H9 (cell line): ENCODE measurements at regions not wholly inside any gene's neighbourhood (a gene's known extent, or its start where the extent isn't known, plus 50 kb on each side); places are given as distances from the start of the nearest gene placed in this dataset.

Experiments
- DNase-seq: peaks from one replicate; pipeline ENCODE4 v3.0.0-alpha.2; 2017
- H2AFZ ChIP-seq: one replicate; pipeline ENCODE4 v1.6.1; 2013; ENCODE audit warnings: mild to moderate bottlenecking, low read length, control low read depth, moderate library complexity
- H2AK5ac ChIP-seq: 2 replicates; pipeline ENCODE4 v1.6.1; 2013; ENCODE audit warnings: low read length, control low read depth, mixed read lengths; ENCODE audit not compliant: insufficient read length
- H2BK120ac ChIP-seq: one replicate; pipeline ENCODE4 v1.6.1; 2013; ENCODE audit warnings: low read depth, mild to moderate bottlenecking, low read length, control low read depth, inconsistent platforms; ENCODE audit not compliant: poor library complexity, severe bottlenecking
- H2BK12ac ChIP-seq: 2 replicates; pipeline ENCODE4 v1.6.1; 2013; ENCODE audit warnings: low read length, control low read depth, mixed read lengths, low read depth; ENCODE audit not compliant: insufficient read length
- H2BK15ac ChIP-seq: 2 replicates; pipeline ENCODE4 v1.6.1; 2013; ENCODE audit warnings: low read depth, low read length, control low read depth
- H2BK20ac ChIP-seq: one replicate; pipeline ENCODE4 v1.6.1; 2013; ENCODE audit warnings: low read depth, mild to moderate bottlenecking, low read length, control low read depth, inconsistent platforms; ENCODE audit not compliant: poor library complexity, severe bottlenecking
- H2BK5ac ChIP-seq: 2 replicates; pipeline ENCODE4 v1.6.1; 2013; ENCODE audit warnings: low read length, control low read depth, mixed read lengths; ENCODE audit not compliant: insufficient read length
- H3K14ac ChIP-seq: 2 replicates; pipeline ENCODE4 v1.6.1; 2013; ENCODE audit warnings: low read length, control low read depth; ENCODE audit not compliant: insufficient read depth
- H3K18ac ChIP-seq: 2 replicates; pipeline ENCODE4 v1.6.1; 2013; ENCODE audit warnings: low read depth, mild to moderate bottlenecking, mixed read lengths, low read length, control low read depth; ENCODE audit not compliant: insufficient read length
- H3K23ac ChIP-seq: 2 replicates; pipeline ENCODE4 v1.6.1; 2013; ENCODE audit warnings: low read length, control low read depth, mixed read lengths, low read depth; ENCODE audit not compliant: insufficient read length
- H3K23me2 ChIP-seq: 2 replicates; pipeline ENCODE4 v1.6.1; 2013; ENCODE audit warnings: low read depth, mild to moderate bottlenecking, mixed read lengths, low read length, control low read depth; ENCODE audit not compliant: insufficient read length, poor library complexity, severe bottlenecking
- H3K27ac ChIP-seq: 2 replicates; pipeline ENCODE4 v1.5.1; 2013; ENCODE audit warnings: low read length, control low read depth, mixed read lengths, low read depth; ENCODE audit not compliant: insufficient read length
- H3K27me3 ChIP-seq: 2 replicates; pipeline ENCODE4 v1.6.1; 2013; ENCODE audit warnings: low read length, control low read depth, inconsistent platforms; ENCODE audit not compliant: insufficient read depth
- H3K4ac ChIP-seq: 2 replicates; pipeline ENCODE4 v1.6.1; 2013; ENCODE audit warnings: low read depth, mild to moderate bottlenecking, control low read depth, inconsistent platforms, low read length, moderate library complexity
- H3K4me1 ChIP-seq: 2 replicates; pipeline ENCODE4 v1.6.1; 2013; ENCODE audit warnings: low read length, control low read depth, inconsistent platforms; ENCODE audit not compliant: insufficient read depth
- H3K4me2 ChIP-seq: 2 replicates; pipeline ENCODE4 v1.6.1; 2013; ENCODE audit warnings: low read length, control low read depth, mixed read lengths; ENCODE audit not compliant: insufficient read length, insufficient read depth
- H3K56ac ChIP-seq: 2 replicates; pipeline ENCODE4 v1.6.1; 2013; ENCODE audit warnings: low read depth, mild to moderate bottlenecking, mixed read lengths, low read length, control low read depth; ENCODE audit not compliant: insufficient read length
- H3K79me1 ChIP-seq: 2 replicates; pipeline ENCODE4 v1.6.1; 2013; ENCODE audit warnings: low read depth, mild to moderate bottlenecking, moderate library complexity, low read length, control low read depth, inconsistent platforms; ENCODE audit not compliant: insufficient read depth, poor library complexity, severe bottlenecking
- H3K79me2 ChIP-seq: 2 replicates; pipeline ENCODE4 v1.6.1; 2013; ENCODE audit warnings: low read length, control low read depth, inconsistent platforms; ENCODE audit not compliant: insufficient read depth
- H3K9ac ChIP-seq: 2 replicates; pipeline ENCODE4 v1.6.1; 2013; ENCODE audit warnings: low read length, control low read depth, mixed read lengths; ENCODE audit not compliant: insufficient read length; ENCODE audit errors: extremely low read depth
- H3K9me3 ChIP-seq: one replicate; pipeline ENCODE4 v1.6.1; 2013; ENCODE audit warnings: low read depth, low read length, inconsistent platforms; ENCODE audit not compliant: control insufficient read depth
- H3T11ph ChIP-seq: one replicate; pipeline ENCODE4 v1.6.1; 2013; ENCODE audit warnings: mild to moderate bottlenecking, low read length, control low read depth, inconsistent platforms
- H4K20me1 ChIP-seq: one replicate; pipeline ENCODE4 v1.6.1; 2013; ENCODE audit not compliant: control insufficient read depth, insufficient read length, insufficient read depth
- H4K5ac ChIP-seq: 2 replicates; pipeline ENCODE4 v1.6.1; 2013; ENCODE audit warnings: low read depth, mild to moderate bottlenecking, mixed read lengths, low read length, control low read depth; ENCODE audit not compliant: insufficient read length
- H4K8ac ChIP-seq: replicated peaks from 2 replicates; pipeline ENCODE4 v1.6.1; 2013; ENCODE audit warnings: low read length, control low read depth, mixed read lengths, low read depth; ENCODE audit not compliant: insufficient read length
- H4K91ac ChIP-seq: 2 replicates; pipeline ENCODE4 v1.6.1; 2013; ENCODE audit warnings: low read depth, mild to moderate bottlenecking, moderate library complexity, mixed read lengths, low read length, control low read depth; ENCODE audit not compliant: insufficient read length
- H3K27ac Mint-ChIP-seq, 3 experiments: 2 replicates in 2 of 3; 3 replicates in 1 of 3; pipeline ENCODE4 v1.8.0; 2020 to 2021; ENCODE audit warnings: mixed read lengths in 3 of 3, mild to moderate bottlenecking in 1 of 3, moderate library complexity in 1 of 3
- H3K27me3 Mint-ChIP-seq: 2 replicates; pipeline ENCODE4 v1.8.0; 2021; ENCODE audit warnings: low read depth, mild to moderate bottlenecking, moderate library complexity, mixed read lengths
- H3K36me3 Mint-ChIP-seq, 3 experiments: 2 replicates in 2 of 3; 3 replicates in 1 of 3; pipeline ENCODE4 v1.8.0; 2020 to 2021; ENCODE audit warnings: low read depth in 3 of 3, mixed read lengths in 3 of 3; ENCODE audit not compliant: insufficient read depth in 1 of 3
- H3K4me1 Mint-ChIP-seq, 2 experiments: 2 replicates each; pipeline ENCODE4 v1.8.0; 2020; ENCODE audit warnings: mixed read lengths in 2 of 2
- H3K4me3 Mint-ChIP-seq, 2 experiments: 2 replicates in 1 of 2; 3 replicates in 1 of 2; pipeline ENCODE4 v1.8.0; 2020 to 2021; ENCODE audit warnings: mild to moderate bottlenecking in 2 of 2, mixed read lengths in 2 of 2, moderate library complexity in 1 of 2
- H3K9me3 Mint-ChIP-seq, 2 experiments: 2 replicates in 1 of 2; 3 replicates in 1 of 2; pipeline ENCODE4 v1.8.0; 2020; ENCODE audit warnings: mild to moderate bottlenecking in 2 of 2, mixed read lengths in 2 of 2, moderate library complexity in 1 of 2
- CTCF ChIP-seq: fragments of 200-600 bp; sonication (generic); conservative IDR thresholded peaks from 3 replicates; pipeline ENCODE4 v1.8.0; 2021; ENCODE audit warnings: antibody characterized with exemption, mild to moderate bottlenecking
- WGBS: extraction: QIAGEN DNeasy Blood & Tissue Kit; methylation state at CpG from one replicate; pipeline ENCODE4 v1.1.7; 2013; ENCODE audit warnings: missing lambda C conversion rate, low lambda C conversion rate, mixed read lengths; ENCODE audit not compliant: insufficient read length; ENCODE audit errors: extremely low coverage; 5-methylcytosine and 5-hydroxymethylcytosine counted together

- Histone ChIP-seq H3K14ac (no peak overlapping the region), H3K27me3 (no peaks in the 10 kb centered on the region), H3K56ac (no peak overlapping the region), H2BK20ac (no peak overlapping the region), H3K79me2 (no peaks in the 10 kb centered on the region), H3T11ph (no peak overlapping the region), H3K23ac (no peak overlapping the region), H4K5ac (no peak overlapping the region), H2BK5ac (no peak overlapping the region), H2AK5ac (no peak overlapping the region), H2AFZ (no peak overlapping the region), H3K9me3 (no peaks in the 10 kb centered on the region), H3K9ac (no peak overlapping the region), H4K20me1 (no peaks in the 10 kb centered on the region), H2BK120ac (no peak overlapping the region), H2BK15ac (no peak overlapping the region), H4K91ac (no peak overlapping the region), H3K4me2 (no peak overlapping the region), H3K18ac (no peak overlapping the region), H3K4me1 (peaks cover 4% of the 10 kb centered on the region; the same call in 1 of the 2 replicates), H4K8ac (no peak overlapping the region), H3K27ac (no peak overlapping the region), H3K79me1 (no peaks in the 10 kb centered on the region), H3K4ac (no peak overlapping the region), H3K23me2 (no peaks in the 10 kb centered on the region), H2BK12ac (no peak overlapping the region)
- TF ChIP-seq CTCF = no peak
- no peak for DNase-seq
- H3K4me1 Mint-ChIP-seq = peaks cover 16 to 23% of the 10 kb centered on the region in 2 experiments
- no peak overlapping the region for H3K4me3 Mint-ChIP-seq
- H3K27ac Mint-ChIP-seq = no peak overlapping the region
- H3K27me3 Mint-ChIP-seq = no peaks in the 10 kb centered on the region
- WGBS = no CpG with 5 or more reads among the region's 3 CpGs
- H3K9me3 Mint-ChIP-seq = no peaks in the 10 kb centered on the region
- H3K36me3 Mint-ChIP-seq = no peaks in the 10 kb centered on the region
Observed at GRCh38 chr2:126503476-126503875, 152.5 kb upstream of the GYPC start.
